ENCODE measurements at regions not wholly inside any gene's neighbourhood (a gene's known extent, or its start where the extent isn't known, plus 50 kb on each side); places are given as distances from the start of the nearest gene placed in this dataset.

DNA sequence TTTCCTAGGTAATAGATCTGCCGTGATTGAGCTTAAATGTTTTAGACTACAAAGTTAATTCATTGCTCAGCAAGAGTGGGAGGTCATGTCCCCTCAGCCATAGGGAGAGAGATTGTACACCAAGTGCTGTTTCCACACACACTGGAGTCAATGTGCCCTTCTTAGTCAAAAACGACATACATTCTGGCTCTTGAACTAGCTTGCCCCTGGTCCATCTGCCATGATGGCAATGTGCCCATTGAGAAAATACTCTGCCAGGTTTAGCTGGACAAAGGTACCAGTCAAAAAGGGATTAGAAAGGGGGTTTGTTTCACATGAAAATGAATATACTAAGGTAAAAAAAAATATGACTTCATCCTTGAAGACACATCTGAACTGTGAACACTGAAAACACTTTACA, 377.1 kb upstream of the ADGRL3 start:
- TF ChIP-seq, protein P1, sequence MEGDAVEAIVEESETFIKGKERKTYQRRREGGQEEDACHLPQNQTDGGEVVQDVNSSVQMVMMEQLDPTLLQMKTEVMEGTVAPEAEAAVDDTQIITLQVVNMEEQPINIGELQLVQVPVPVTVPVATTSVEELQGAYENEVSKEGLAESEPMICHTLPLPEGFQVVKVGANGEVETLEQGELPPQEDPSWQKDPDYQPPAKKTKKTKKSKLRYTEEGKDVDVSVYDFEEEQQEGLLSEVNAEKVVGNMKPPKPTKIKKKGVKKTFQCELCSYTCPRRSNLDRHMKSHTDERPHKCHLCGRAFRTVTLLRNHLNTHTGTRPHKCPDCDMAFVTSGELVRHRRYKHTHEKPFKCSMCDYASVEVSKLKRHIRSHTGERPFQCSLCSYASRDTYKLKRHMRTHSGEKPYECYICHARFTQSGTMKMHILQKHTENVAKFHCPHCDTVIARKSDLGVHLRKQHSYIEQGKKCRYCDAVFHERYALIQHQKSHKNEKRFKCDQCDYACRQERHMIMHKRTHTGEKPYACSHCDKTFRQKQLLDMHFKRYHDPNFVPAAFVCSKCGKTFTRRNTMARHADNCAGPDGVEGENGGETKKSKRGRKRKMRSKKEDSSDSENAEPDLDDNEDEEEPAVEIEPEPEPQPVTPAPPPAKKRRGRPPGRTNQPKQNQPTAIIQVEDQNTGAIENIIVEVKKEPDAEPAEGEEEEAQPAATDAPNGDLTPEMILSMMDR (IDR thresholded peaks at IDR 0.05) = no peak
- no peak for TF ChIP-seq POLR2A (IDR thresholded peaks at IDR 0.05)
